GM21737 (cell line): ENCODE measurements at regions not wholly inside any gene's neighbourhood (a gene's known extent, or its start where the extent isn't known, plus 50 kb on each side); places are given as distances from the start of the nearest gene placed in this dataset.
"Not testable (repeated sequence)": the region's sequence is repeated elsewhere in the genome, so short reads cannot be mapped to it uniquely, and the experiment has no call there.

ENCODE experiments used
- ATAC-seq: cut with Tn5 transposase; IDR thresholded peaks from one replicate; pipeline ENCODE4 v1.9.1; 2021; ENCODE audit warnings: mild to moderate bottlenecking, moderate library complexity; ENCODE audit not compliant: unreplicated experiment

GRCh38 chr12:91894911-91895310, 250.7 kb downstream of the BTG1 start:
- ATAC-seq, result no peak

GRCh38 chr12:91893476-91893875, 252.2 kb downstream of the BTG1 start:
- ATAC-seq, result no peak

- ATAC-seq, result no peak
Measured at GRCh38 chr12:91892081-91892855, 253.4 kb downstream of the BTG1 start.

GRCh38 chr12:91890742-91891141, 254.9 kb downstream of the BTG1 start:
- ATAC-seq, result no peak

- ATAC-seq, result no peak
Measured at GRCh38 chr12:91889910-91890309, 255.7 kb downstream of the BTG1 start.

GRCh38 chr12:91889059-91889458, 256.6 kb downstream of the BTG1 start:
- no peak for ATAC-seq

- no peak for ATAC-seq
Measured at GRCh38 chr12:91887957-91888356, 257.7 kb downstream of the BTG1 start.

GRCh38 chr12:91885851-91886731, 259.6 kb downstream of the BTG1 start:
- no peak for ATAC-seq

- no peak for ATAC-seq
Measured at GRCh38 chr12:91884230-91884629, 261.4 kb downstream of the BTG1 start.

GRCh38 chr12:91883811-91884210, 261.8 kb downstream of the BTG1 start:
- no peak for ATAC-seq

- no peak for ATAC-seq
Measured at GRCh38 chr12:91882910-91883309, 262.7 kb downstream of the BTG1 start.

- no peak for ATAC-seq
Measured at GRCh38 chr12:91880528-91880927, 265.1 kb downstream of the BTG1 start.

GRCh38 chr12:91877456-91878235, 268.0 kb downstream of the BTG1 start:
- no peak for ATAC-seq

GRCh38 chr12:91877022-91877421, 268.6 kb downstream of the BTG1 start:
- ATAC-seq, result peak; percentile 93

GRCh38 chr12:91875671-91876070, 270.0 kb downstream of the BTG1 start:
- ATAC-seq, result not testable (repeated sequence)

GRCh38 chr12:91874086-91874865, 271.4 kb downstream of the BTG1 start:
- no peak for ATAC-seq

GRCh38 chr12:91871751-91872150, 273.9 kb downstream of the BTG1 start:
- ATAC-seq, result no peak

GRCh38 chr12:91870872-91871707, 274.6 kb downstream of the BTG1 start:
- no peak for ATAC-seq

GRCh38 chr12:91868054-91868453, 277.6 kb downstream of the BTG1 start:
- ATAC-seq, result no peak

GRCh38 chr12:91866566-91866965, 279.1 kb downstream of the BTG1 start:
- ATAC-seq, result no peak
